Stomach (tissue), 4 donors: ENCODE measurements at regions not wholly inside any gene's neighbourhood (a gene's known extent, or its start where the extent isn't known, plus 50 kb on each side); places are given as distances from the start of the nearest gene placed in this dataset.

Experiments used
- EP300 ChIP-seq: sonication (generic); formaldehyde crosslinking; IDR thresholded peaks from one replicate; pipeline ENCODE4 v1.6.1; 2017; ENCODE audit warnings: antibody characterized with exemption
- POLR2A ChIP-seq, 4 donors: fragments of 450-650 bp; IDR thresholded peaks; one replicate each; pipeline ENCODE4 v1.6.1; 2016; ENCODE audit warnings: antibody characterized with exemption in 4 of 4, control low read depth in 2 of 4, mild to moderate bottlenecking in 1 of 4, moderate library complexity in 1 of 4
- TF ChIP-seq, protein P1 (sequence below), 7 experiments: fragments of 450-650 bp in 4 of 7; fragments of 200-600 bp in 3 of 7; sonication (generic) in 3 of 7; IDR thresholded peaks; one replicate each; pipeline ENCODE4 v1.5.1; 2016 to 2019; ENCODE audit warnings: antibody characterized with exemption in 7 of 7, control low read depth in 2 of 7, mild to moderate bottlenecking in 1 of 7

DNA sequence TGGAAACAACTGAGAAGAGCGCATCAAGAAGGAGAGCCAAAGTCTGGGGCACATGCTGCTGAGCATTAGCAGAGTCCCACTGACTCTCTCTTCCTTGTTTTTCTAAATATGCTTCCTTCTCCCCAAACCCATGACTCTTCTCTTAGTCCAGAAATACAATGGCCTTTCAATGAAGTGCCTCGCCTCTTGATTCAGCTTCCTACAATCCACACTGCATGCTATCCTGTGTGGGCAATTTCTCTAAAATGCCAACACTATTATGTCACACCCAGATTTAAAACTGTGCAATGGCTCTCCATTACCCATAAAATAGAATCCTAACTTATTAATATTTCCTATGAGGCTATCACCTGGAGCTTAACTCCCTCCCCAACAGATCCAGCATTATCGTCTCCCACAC lies 198.6 kb downstream of the RPAP3 start:
- TF ChIP-seq, protein P1, sequence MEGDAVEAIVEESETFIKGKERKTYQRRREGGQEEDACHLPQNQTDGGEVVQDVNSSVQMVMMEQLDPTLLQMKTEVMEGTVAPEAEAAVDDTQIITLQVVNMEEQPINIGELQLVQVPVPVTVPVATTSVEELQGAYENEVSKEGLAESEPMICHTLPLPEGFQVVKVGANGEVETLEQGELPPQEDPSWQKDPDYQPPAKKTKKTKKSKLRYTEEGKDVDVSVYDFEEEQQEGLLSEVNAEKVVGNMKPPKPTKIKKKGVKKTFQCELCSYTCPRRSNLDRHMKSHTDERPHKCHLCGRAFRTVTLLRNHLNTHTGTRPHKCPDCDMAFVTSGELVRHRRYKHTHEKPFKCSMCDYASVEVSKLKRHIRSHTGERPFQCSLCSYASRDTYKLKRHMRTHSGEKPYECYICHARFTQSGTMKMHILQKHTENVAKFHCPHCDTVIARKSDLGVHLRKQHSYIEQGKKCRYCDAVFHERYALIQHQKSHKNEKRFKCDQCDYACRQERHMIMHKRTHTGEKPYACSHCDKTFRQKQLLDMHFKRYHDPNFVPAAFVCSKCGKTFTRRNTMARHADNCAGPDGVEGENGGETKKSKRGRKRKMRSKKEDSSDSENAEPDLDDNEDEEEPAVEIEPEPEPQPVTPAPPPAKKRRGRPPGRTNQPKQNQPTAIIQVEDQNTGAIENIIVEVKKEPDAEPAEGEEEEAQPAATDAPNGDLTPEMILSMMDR (IDR thresholded peaks at IDR 0.05) = no peak
- no peak for TF ChIP-seq EP300
- TF ChIP-seq POLR2A (IDR thresholded peaks at IDR 0.05) = no peak
